Muscle layer of colon (tissue), 2 donors: ENCODE measurements at regions not wholly inside any gene's neighbourhood (a gene's known extent, or its start where the extent isn't known, plus 50 kb on each side); places are given as distances from the start of the nearest gene placed in this dataset.

Experiments
- H3K27ac ChIP-seq: one replicate; pipeline ENCODE4 v1.7.0; 2013; ENCODE audit warnings: low read depth, mild to moderate bottlenecking, low read length, moderate library complexity
- H3K27me3 ChIP-seq, 2 donors: one replicate each; pipeline ENCODE4 v1.7.0; 2013; ENCODE audit warnings: low read length in 2 of 2, mild to moderate bottlenecking in 2 of 2; ENCODE audit not compliant: insufficient read depth in 2 of 2, control insufficient read depth in 1 of 2
- H3K36me3 ChIP-seq: one replicate; pipeline ENCODE4 v1.7.0; 2013; ENCODE audit warnings: mild to moderate bottlenecking, low read length; ENCODE audit not compliant: insufficient read depth
- H3K4me1 ChIP-seq: one replicate; pipeline ENCODE4 v1.7.0; 2013; ENCODE audit warnings: mild to moderate bottlenecking, low read length; ENCODE audit not compliant: insufficient read depth
- H3K4me3 ChIP-seq, 2 donors: one replicate each; pipeline ENCODE4 v1.7.0; 2013; ENCODE audit warnings: low read length in 2 of 2, low read depth in 1 of 2, mild to moderate bottlenecking in 1 of 2, moderate library complexity in 1 of 2
- H3K9ac ChIP-seq: one replicate; pipeline ENCODE4 v1.7.0; 2013; ENCODE audit warnings: low read length
- H3K9me3 ChIP-seq: one replicate; pipeline ENCODE4 v1.7.0; 2013; ENCODE audit warnings: mild to moderate bottlenecking, low read length
- donor health status: abdominal sarcoma.
- donor health status: Adenocarcinoma of cecum.

- Histone ChIP-seq H3K27me3 (no peaks in the 10 kb centered on the region), H3K9ac (no peak overlapping the region), H3K4me3 (no peak overlapping the region), H3K27ac (no peak overlapping the region), H3K9me3 (no peaks in the 10 kb centered on the region), H3K36me3 (no peaks in the 10 kb centered on the region), H3K4me1 (no peaks in the 10 kb centered on the region)
Observed at GRCh38 chr2:133691336-133691735, 123.1 kb upstream of the NCKAP5 start.

- Histone ChIP-seq H3K27me3 (no peaks in the 10 kb centered on the region), H3K27ac (no peak overlapping the region), H3K9me3 (peaks cover 8% of the 10 kb centered on the region), H3K4me3 (no peak overlapping the region), H3K9ac (no peak overlapping the region), H3K4me1 (no peaks in the 10 kb centered on the region), H3K36me3 (no peaks in the 10 kb centered on the region)
Observed at GRCh38 chr2:133705287-133705686, 137.0 kb upstream of the NCKAP5 start.

- H3K4me1 ChIP-seq: no peaks in the 10 kb centered on the region
- H3K27ac ChIP-seq: no peak overlapping the region
- H3K9me3 ChIP-seq: peaks cover 8% of the 10 kb centered on the region
- no peaks in the 10 kb centered on the region for H3K36me3 ChIP-seq
- H3K27me3 ChIP-seq: no peaks in the 10 kb centered on the region
- H3K4me3 ChIP-seq: no peak overlapping the region
- no peak overlapping the region for H3K9ac ChIP-seq
Observed at GRCh38 chr2:133710613-133711012, 142.3 kb upstream of the NCKAP5 start.

GRCh38 chr2:133711201-133711600 is 142.9 kb upstream of the NCKAP5 start:
- H3K4me1 ChIP-seq: no peaks in the 10 kb centered on the region

GRCh38 chr2:133711806-133712205 is 143.5 kb upstream of the NCKAP5 start:
- no peak overlapping the region for H3K4me3 ChIP-seq
- H3K36me3 ChIP-seq: no peaks in the 10 kb centered on the region
- no peaks in the 10 kb centered on the region for H3K4me1 ChIP-seq
- H3K27ac ChIP-seq: no peak overlapping the region
- H3K9ac ChIP-seq: no peak overlapping the region
- peaks cover 8% of the 10 kb centered on the region for H3K9me3 ChIP-seq
- H3K27me3 ChIP-seq: no peaks in the 10 kb centered on the region

More at GRCh38 chr2:133711201-133711600, 142.9 kb upstream of the NCKAP5 start:
- no peaks in the 10 kb centered on the region for H3K27me3 ChIP-seq
- no peak overlapping the region for H3K27ac ChIP-seq
- H3K9me3 ChIP-seq: peaks cover 8% of the 10 kb centered on the region
- no peak overlapping the region for H3K9ac ChIP-seq
- no peak overlapping the region for H3K4me3 ChIP-seq
- H3K36me3 ChIP-seq: no peaks in the 10 kb centered on the region

GRCh38 chr2:133712369-133712768 is 144.1 kb upstream of the NCKAP5 start:
- no peaks in the 10 kb centered on the region for H3K36me3 ChIP-seq
- H3K27me3 ChIP-seq: no peaks in the 10 kb centered on the region
- H3K4me3 ChIP-seq: no peak overlapping the region
- no peaks in the 10 kb centered on the region for H3K4me1 ChIP-seq
- H3K27ac ChIP-seq: no peak overlapping the region
- peaks cover 8% of the 10 kb centered on the region for H3K9me3 ChIP-seq
- no peak overlapping the region for H3K9ac ChIP-seq

GRCh38 chr2:133713049-133713580 is 144.9 kb upstream of the NCKAP5 start:
- Histone ChIP-seq H3K36me3 (no peaks in the 10 kb centered on the region), H3K9ac (no peak overlapping the region), H3K4me1 (no peaks in the 10 kb centered on the region), H3K27me3 (no peaks in the 10 kb centered on the region), H3K27ac (no peak overlapping the region), H3K4me3 (no peak overlapping the region), H3K9me3 (peaks cover 8% of the 10 kb centered on the region)

GRCh38 chr2:133716166-133716565 is 147.9 kb upstream of the NCKAP5 start:
- H3K4me3 ChIP-seq: no peak overlapping the region
- H3K4me1 ChIP-seq: no peaks in the 10 kb centered on the region
- H3K36me3 ChIP-seq: no peaks in the 10 kb centered on the region
- no peaks in the 10 kb centered on the region for H3K27me3 ChIP-seq
- no peak overlapping the region for H3K9ac ChIP-seq
- H3K9me3 ChIP-seq: no peaks in the 10 kb centered on the region
- no peak overlapping the region for H3K27ac ChIP-seq

GRCh38 chr2:133717497-133717896 is 149.2 kb upstream of the NCKAP5 start:
- Histone ChIP-seq H3K4me3 (no peak overlapping the region), H3K27ac (no peak overlapping the region), H3K27me3 (no peaks in the 10 kb centered on the region), H3K4me1 (no peaks in the 10 kb centered on the region), H3K9me3 (no peaks in the 10 kb centered on the region), H3K36me3 (no peaks in the 10 kb centered on the region), H3K9ac (no peak overlapping the region)

- Histone ChIP-seq H3K9ac (no peak overlapping the region), H3K36me3 (no peaks in the 10 kb centered on the region), H3K9me3 (no peaks in the 10 kb centered on the region), H3K4me1 (no peaks in the 10 kb centered on the region), H3K27ac (no peak overlapping the region), H3K4me3 (no peak overlapping the region), H3K27me3 (no peaks in the 10 kb centered on the region)
Observed at GRCh38 chr2:133718688-133719201, 150.5 kb upstream of the NCKAP5 start.

- no peak overlapping the region for H3K27ac ChIP-seq
- H3K27me3 ChIP-seq: no peaks in the 10 kb centered on the region
- H3K4me1 ChIP-seq: no peaks in the 10 kb centered on the region
- H3K36me3 ChIP-seq: no peaks in the 10 kb centered on the region
- H3K9ac ChIP-seq: no peak overlapping the region
- H3K9me3 ChIP-seq: no peaks in the 10 kb centered on the region
- no peak overlapping the region for H3K4me3 ChIP-seq
Observed at GRCh38 chr2:133720429-133720828, 152.2 kb upstream of the NCKAP5 start.

GRCh38 chr2:133721118-133721517 is 152.9 kb upstream of the NCKAP5 start:
- H3K4me1 ChIP-seq: no peaks in the 10 kb centered on the region
- H3K9me3 ChIP-seq: no peaks in the 10 kb centered on the region
- no peaks in the 10 kb centered on the region for H3K27me3 ChIP-seq
- no peak overlapping the region for H3K9ac ChIP-seq
- no peaks in the 10 kb centered on the region for H3K36me3 ChIP-seq
- H3K27ac ChIP-seq: no peak overlapping the region
- no peak overlapping the region for H3K4me3 ChIP-seq
